ENCODE measurements at regions not wholly inside any gene's neighbourhood (a gene's known extent, or its start where the extent isn't known, plus 50 kb on each side); places are given as distances from the start of the nearest gene placed in this dataset.
"Not testable (repeated sequence)": the region's sequence is repeated elsewhere in the genome, so short reads cannot be mapped to it uniquely, and the experiment has no call there.

DNA sequence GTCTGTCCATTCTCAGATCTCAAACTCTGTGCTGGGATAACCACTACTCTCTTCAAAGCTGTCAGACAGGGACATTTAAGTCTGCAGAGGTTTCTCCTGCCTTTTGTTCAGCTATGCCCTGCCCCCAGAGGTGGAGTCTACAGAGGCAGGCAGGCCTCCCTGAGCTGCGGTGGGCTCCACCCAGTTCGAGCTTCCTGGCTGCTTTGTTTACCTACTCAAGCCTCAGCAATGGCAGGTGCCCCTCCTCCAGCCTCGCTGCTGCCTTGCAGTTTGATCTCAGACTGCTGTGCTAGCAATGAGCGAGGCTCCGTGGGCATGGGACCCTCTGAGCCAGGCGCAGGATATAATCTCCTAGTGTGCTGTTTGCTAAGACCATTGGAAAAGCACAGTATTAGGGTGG lies 53.1 kb upstream of the HUNK start:
- DNase-seq (ENCODE audit: low spot score in 2 of 2); in situ Hi-C loops (cut with MboI; ENCODE audit: low sequenced_read_pairs); H3K4me1 ChIP-seq: not testable (repeated sequence)

DNA sequence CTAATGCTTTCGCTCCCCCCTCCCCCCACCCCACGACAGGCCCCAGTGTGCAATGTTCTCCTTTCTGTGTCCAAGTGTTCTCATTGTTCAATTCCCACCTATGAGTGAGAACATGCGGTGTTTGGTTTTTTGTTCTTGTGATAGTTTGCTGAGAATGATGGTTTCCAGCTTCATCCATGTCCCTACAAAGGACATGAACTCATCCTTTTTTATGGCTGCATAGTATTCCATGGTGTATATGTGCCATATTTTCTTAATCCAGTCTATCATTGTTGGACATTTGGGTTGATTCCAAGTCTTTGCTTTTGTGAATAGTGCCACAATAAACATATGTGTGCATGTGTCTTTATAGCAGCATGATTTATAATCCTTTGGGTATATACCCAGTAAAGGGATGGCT lies 58.5 kb upstream of the HUNK start:
- H3K36me3 ChIP-seq (replicated peaks); DNase-seq (ENCODE audit: low spot score in 2 of 2); H3K4me1 ChIP-seq; H3K9me3 ChIP-seq; H3K27me3 ChIP-seq (ENCODE audit: low read depth); H3K4me3 ChIP-seq; in situ Hi-C loops (cut with MboI; ENCODE audit: low sequenced_read_pairs): not testable (repeated sequence)

More for the DNA sequence above, 53.1 kb upstream of the HUNK start:
- H3K9me3 ChIP-seq; H3K4me3 ChIP-seq; H3K36me3 ChIP-seq (replicated peaks); H3K27me3 ChIP-seq (ENCODE audit: low read depth): not testable (repeated sequence)

DNA sequence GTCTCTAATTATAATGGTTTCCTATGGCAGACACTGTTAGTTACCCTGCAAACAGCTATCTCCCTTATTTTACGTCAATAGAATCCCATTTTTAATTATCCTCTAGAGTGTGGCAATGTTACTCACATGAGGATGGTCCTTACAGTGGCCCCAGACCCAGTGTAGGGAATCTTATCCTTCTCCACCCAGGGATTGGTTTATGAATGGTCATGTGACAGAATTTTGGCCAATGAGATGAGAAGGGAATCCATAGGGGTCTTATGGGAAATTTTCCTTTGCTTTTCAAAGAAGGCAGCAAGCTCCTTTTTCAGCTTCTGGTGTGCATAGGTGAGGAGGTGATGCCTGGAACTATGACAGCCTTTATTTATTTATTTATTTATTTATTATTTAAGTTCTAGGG lies 59.0 kb upstream of the HUNK start:
- Histone ChIP-seq H3K4me1 (no peaks in the 10 kb centered on the region), H3K4me3 (no peak overlapping the region), H3K9me3 (no peaks in the 10 kb centered on the region), H3K27me3 (ENCODE audit: low read depth) (no peaks in the 10 kb centered on the region), H3K36me3 (replicated peaks) (no peaks in the 10 kb centered on the region)
- in situ Hi-C loops (cut with MboI; ENCODE audit: low sequenced_read_pairs), result no loop called here
- DNase-seq (ENCODE audit: low spot score in 2 of 2), result no peak

DNA sequence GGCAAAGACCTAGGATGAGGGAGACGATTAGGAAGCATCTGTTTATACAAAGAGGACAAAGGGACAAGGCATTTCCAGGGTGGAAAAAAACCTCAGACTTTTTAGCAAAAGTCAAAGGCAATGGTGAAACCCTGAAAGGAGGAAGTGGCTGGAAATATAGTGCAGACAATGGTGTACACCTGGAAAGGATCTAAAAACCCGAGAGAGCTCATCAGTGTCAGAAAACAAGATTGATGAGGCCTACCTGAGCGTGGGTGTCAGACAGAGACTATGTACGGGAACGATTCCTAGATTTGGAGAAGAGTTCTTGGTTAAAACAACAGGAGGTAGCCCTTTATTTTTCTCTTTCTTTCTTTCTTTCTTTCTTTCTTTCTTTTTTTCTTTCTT lies 68.8 kb upstream of the HUNK start:
- in situ Hi-C loops (cut with MboI; ENCODE audit: low sequenced_read_pairs), result no loop called here
- Histone ChIP-seq H3K4me1 (no peaks in the 10 kb centered on the region), H3K36me3 (replicated peaks) (no peaks in the 10 kb centered on the region), H3K27me3 (ENCODE audit: low read depth) (no peaks in the 10 kb centered on the region; the same call in 1 of the 2 replicates), H3K4me3 (no peak overlapping the region), H3K9me3 (no peaks in the 10 kb centered on the region)
- no peak for DNase-seq (ENCODE audit: low spot score in 2 of 2)

DNA sequence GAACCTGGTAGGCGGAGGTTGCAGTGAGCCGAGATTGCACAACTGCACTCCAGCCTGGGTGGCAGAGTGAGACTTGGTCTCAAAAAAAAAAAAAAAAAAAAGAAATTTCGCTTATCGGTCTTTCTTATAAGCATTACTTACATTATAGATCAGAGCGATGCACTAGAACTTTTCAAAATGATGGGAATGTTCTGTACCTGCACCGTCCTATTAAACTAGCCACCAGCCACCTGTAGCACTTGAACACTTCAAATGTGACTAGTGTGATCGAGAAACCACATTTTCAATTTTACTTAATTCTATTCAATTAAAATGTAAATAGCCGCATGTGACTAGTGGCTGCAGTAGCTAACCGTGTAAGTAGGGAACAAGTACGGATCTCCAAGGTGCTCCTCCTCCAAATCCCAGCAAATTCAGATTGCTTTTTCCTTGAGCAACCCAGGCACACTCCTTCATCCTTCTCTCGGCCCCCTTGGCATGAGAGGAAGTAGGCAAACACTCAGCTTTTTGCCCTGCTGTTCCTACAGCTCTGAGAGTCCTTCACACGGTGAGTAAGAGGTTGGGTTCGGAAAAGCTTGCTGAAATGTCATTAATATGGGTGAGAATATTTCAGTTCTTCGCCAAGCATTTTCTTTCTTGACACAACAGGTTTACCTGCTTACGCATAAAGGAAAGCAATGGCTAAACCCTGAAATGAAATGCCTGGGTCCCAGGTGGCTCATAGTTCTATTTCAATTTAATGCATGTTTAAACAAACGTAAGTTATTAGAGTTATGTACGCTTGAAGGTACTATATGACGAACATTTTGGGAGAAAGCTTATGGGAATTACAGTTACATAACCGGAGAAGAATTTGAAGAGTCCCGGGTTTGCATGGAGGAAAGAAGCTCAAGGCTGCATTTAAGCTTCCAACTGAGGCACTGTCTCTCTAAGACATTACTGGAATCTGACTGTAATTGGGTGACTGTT lies 69.5 kb upstream of the HUNK start:
- DNase-seq (ENCODE audit: low spot score in 2 of 2), result no peak
- no peak overlapping the region for H3K4me3 ChIP-seq
- H3K27me3 ChIP-seq (ENCODE audit: low read depth), result no peaks in the 10 kb centered on the region; the same call in 1 of the 2 replicates
- H3K9me3 ChIP-seq, result no peaks in the 10 kb centered on the region
- no peaks in the 10 kb centered on the region for H3K36me3 ChIP-seq (replicated peaks)
- no peaks in the 10 kb centered on the region for H3K4me1 ChIP-seq
- in situ Hi-C loops (cut with MboI; ENCODE audit: low sequenced_read_pairs), result no loop called here

- H3K4me3 ChIP-seq, result no peak overlapping the region
- H3K4me1 ChIP-seq, result no peaks in the 10 kb centered on the region
- no peaks in the 10 kb centered on the region for H3K36me3 ChIP-seq (replicated peaks)
- no peaks in the 10 kb centered on the region; the same call in 1 of the 2 replicates for H3K27me3 ChIP-seq (ENCODE audit: low read depth)
- in situ Hi-C loops (cut with MboI; ENCODE audit: low sequenced_read_pairs), result no loop called here
- DNase-seq (ENCODE audit: low spot score in 2 of 2), result no peak
- H3K9me3 ChIP-seq, result no peaks in the 10 kb centered on the region
These were observed 70.4 kb upstream of the SCAF4 start for GRCh38 chr21:31802331-31802730.

DNA sequence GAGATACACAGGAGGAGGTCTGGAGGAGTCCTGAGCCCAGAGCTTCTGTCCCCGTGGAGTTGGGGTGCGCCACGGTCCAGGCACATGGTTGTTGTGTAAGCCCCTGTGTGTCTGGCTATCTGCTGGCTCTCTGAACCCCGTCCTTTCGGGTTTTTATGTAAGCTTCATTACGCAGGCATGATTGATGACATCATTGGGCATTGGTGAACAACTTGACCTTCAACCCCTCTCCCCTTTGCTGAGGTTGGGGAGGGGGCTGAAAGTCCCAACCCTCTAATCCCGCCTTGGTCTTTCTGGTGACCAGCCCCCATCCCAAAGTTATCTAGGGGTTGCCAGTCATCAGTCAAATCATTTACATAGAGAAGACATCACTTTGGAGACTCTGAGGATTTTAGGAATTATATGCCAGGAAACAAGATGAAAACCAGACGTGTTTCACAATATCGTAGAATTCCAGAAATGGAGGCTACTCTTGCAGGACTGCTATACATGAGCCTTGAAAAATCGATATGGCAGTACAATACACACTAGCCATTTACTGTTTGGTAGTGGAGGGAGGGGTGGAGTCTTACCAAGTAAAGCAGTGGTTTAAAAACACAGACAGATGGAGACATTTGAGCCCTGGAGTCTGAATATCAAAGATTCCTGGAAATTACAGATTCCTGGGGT lies 69.8 kb upstream of the SCAF4 start:
- in situ Hi-C loops (cut with MboI; ENCODE audit: low sequenced_read_pairs), result no loop called here
- H3K27me3 ChIP-seq (ENCODE audit: low read depth), result no peaks in the 10 kb centered on the region
- no peak for DNase-seq (ENCODE audit: low spot score in 2 of 2)

DNA sequence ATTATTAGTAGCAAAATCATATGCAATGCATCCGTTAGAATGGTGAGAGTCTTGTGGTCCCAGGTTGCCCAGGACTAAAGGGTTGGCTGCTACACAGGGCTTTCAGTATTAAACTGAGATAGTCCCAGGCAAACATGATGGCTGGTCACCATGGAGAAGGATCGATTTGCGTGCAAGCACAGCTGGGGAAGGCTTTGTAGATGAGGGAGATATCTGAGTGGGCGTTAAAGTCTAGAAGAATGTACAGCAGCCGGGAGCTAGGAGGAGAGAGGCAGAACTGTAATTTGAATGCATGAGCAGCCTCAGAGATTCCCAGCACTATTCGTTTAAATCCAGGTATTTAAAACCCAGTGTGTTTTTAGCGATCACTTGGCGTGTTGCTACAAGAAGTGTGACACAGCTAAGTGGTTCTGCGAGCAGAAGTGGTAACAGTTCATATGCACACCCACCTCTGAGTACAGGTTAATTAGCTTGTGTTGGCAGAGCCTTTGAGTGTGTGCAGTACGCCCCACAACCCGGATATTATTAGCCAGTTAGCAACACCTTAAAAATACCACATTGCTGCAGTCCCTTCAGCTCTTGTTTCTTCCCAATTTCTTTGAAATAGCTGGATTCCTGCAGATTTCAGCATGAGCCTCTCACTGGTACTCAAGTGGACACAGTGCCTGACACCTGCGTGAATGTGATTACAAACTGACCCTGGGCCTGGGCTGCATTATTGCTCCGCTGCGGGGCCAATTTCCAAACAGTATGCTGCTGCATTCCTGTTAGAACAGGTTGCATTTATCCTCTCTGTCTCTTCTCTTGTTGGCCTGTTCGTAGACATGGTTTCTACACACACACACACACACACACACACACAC lies 67.2 kb upstream of the SCAF4 start:
- Histone ChIP-seq H3K36me3 (replicated peaks) (no peaks in the 10 kb centered on the region), H3K27me3 (ENCODE audit: low read depth) (no peaks in the 10 kb centered on the region), H3K4me3 (no peak overlapping the region), H3K9me3 (no peaks in the 10 kb centered on the region), H3K4me1 (no peaks in the 10 kb centered on the region)
- in situ Hi-C loops (cut with MboI; ENCODE audit: low sequenced_read_pairs), result loop anchor here (25.0 kb wide), 1 partner anchor 463 kb away; no protein-coding TSS in a partner anchor
- no peak for DNase-seq (ENCODE audit: low spot score in 2 of 2)

More for the DNA sequence above, 69.8 kb upstream of the SCAF4 start:
- Histone ChIP-seq H3K9me3 (no peaks in the 10 kb centered on the region), H3K4me1 (no peaks in the 10 kb centered on the region), H3K4me3 (no peak overlapping the region), H3K36me3 (replicated peaks) (no peaks in the 10 kb centered on the region)

- H3K4me1 ChIP-seq, result no peaks in the 10 kb centered on the region
- no peaks in the 10 kb centered on the region for H3K9me3 ChIP-seq
- in situ Hi-C loops (cut with MboI; ENCODE audit: low sequenced_read_pairs), result loop anchor here (25.0 kb wide), 1 partner anchor 466 kb away; no protein-coding TSS in a partner anchor
- no peaks in the 10 kb centered on the region for H3K36me3 ChIP-seq (replicated peaks)
- no peak for DNase-seq (ENCODE audit: low spot score in 2 of 2)
- no peak overlapping the region for H3K4me3 ChIP-seq
- no peaks in the 10 kb centered on the region for H3K27me3 ChIP-seq (ENCODE audit: low read depth)
These were observed 64.1 kb upstream of the SCAF4 start for GRCh38 chr21:31795992-31796391.

GRCh38 chr21:31790420-31790819 lies 58.5 kb upstream of the SCAF4 start:
- DNase-seq (ENCODE audit: low spot score in 2 of 2); H3K4me3 ChIP-seq; H3K9me3 ChIP-seq; H3K27me3 ChIP-seq (ENCODE audit: low read depth); H3K36me3 ChIP-seq (replicated peaks); H3K4me1 ChIP-seq: not testable (repeated sequence)
- in situ Hi-C loops (cut with MboI; ENCODE audit: low sequenced_read_pairs), result loop anchor here (25.0 kb wide), 1 partner anchor 472 kb away; no protein-coding TSS in a partner anchor

GRCh38 chr21:31788581-31788980 lies 56.7 kb upstream of the SCAF4 start:
- Histone ChIP-seq H3K9me3 (no peaks in the 10 kb centered on the region), H3K4me1 (no peaks in the 10 kb centered on the region), H3K4me3 (no peak overlapping the region), H3K36me3 (replicated peaks) (no peaks in the 10 kb centered on the region), H3K27me3 (ENCODE audit: low read depth) (no peaks in the 10 kb centered on the region)
- in situ Hi-C loops (cut with MboI; ENCODE audit: low sequenced_read_pairs), result loop anchor here (25.0 kb wide), 1 partner anchor 474 kb away; no protein-coding TSS in a partner anchor
- DNase-seq (ENCODE audit: low spot score in 2 of 2), result no peak

GRCh38 chr21:31787691-31788090 lies 55.8 kb upstream of the SCAF4 start:
- not testable (repeated sequence) for H3K4me3 ChIP-seq; H3K9me3 ChIP-seq; H3K27me3 ChIP-seq (ENCODE audit: low read depth); H3K36me3 ChIP-seq (replicated peaks); DNase-seq (ENCODE audit: low spot score in 2 of 2); H3K4me1 ChIP-seq
- in situ Hi-C loops (cut with MboI; ENCODE audit: low sequenced_read_pairs), result loop anchor here (25.0 kb wide), 1 partner anchor 475 kb away; no protein-coding TSS in a partner anchor

GRCh38 chr21:31786164-31786920 lies 54.4 kb upstream of the SCAF4 start:
- no peaks in the 10 kb centered on the region for H3K4me1 ChIP-seq
- no peaks in the 10 kb centered on the region for H3K27me3 ChIP-seq (ENCODE audit: low read depth)
- in situ Hi-C loops (cut with MboI; ENCODE audit: low sequenced_read_pairs), result loop anchor here (25.0 kb wide), 1 partner anchor 476 kb away; no protein-coding TSS in a partner anchor
- no peaks in the 10 kb centered on the region for H3K9me3 ChIP-seq
- no peak overlapping the region for H3K4me3 ChIP-seq
- DNase-seq (ENCODE audit: low spot score in 2 of 2), result no peak
- H3K36me3 ChIP-seq (replicated peaks), result no peaks in the 10 kb centered on the region

All from HAP-1 (cell line).